T-helper 17 cell (primary cell): ENCODE measurements at regions not wholly inside any gene's neighbourhood (a gene's known extent, or its start where the extent isn't known, plus 50 kb on each side); places are given as distances from the start of the nearest gene placed in this dataset.

Experiments used
- ATAC-seq: fragments of 150-1000 bp; cut with Tn5 transposase; 2 replicates; pipeline ENCODE4 v1.10.0; 2021; ENCODE audit warnings: mild to moderate bottlenecking, moderate library complexity
- DNase-seq, 3 donors: peaks; one replicate each; pipeline versions ENCODE4 v3.0.0 to v3.0.0-alpha.2; 2020 to 2021
- H3K9me3 ChIP-seq: one replicate; pipeline ENCODE4 v1.7.0; 2013; ENCODE audit warnings: low read length, mild to moderate bottlenecking; ENCODE audit not compliant: control insufficient read depth, poor library complexity, severe bottlenecking
- H3K27ac Mint-ChIP-seq: one replicate; pipeline ENCODE4 v1.8.0; 2022; ENCODE audit warnings: mild to moderate bottlenecking, moderate library complexity, mixed read lengths
- H3K27me3 Mint-ChIP-seq: one replicate; pipeline ENCODE4 v1.8.0; 2022; ENCODE audit warnings: mixed read lengths
- H3K36me3 Mint-ChIP-seq: one replicate; pipeline ENCODE4 v1.8.0; 2022; ENCODE audit warnings: low read depth, mixed read lengths
- H3K4me1 Mint-ChIP-seq: one replicate; pipeline ENCODE4 v1.8.0; 2022; ENCODE audit warnings: mild to moderate bottlenecking, mixed read lengths
- H3K4me3 Mint-ChIP-seq: one replicate; pipeline ENCODE4 v1.8.0; 2022; ENCODE audit warnings: mild to moderate bottlenecking, moderate library complexity, mixed read lengths

DNA sequence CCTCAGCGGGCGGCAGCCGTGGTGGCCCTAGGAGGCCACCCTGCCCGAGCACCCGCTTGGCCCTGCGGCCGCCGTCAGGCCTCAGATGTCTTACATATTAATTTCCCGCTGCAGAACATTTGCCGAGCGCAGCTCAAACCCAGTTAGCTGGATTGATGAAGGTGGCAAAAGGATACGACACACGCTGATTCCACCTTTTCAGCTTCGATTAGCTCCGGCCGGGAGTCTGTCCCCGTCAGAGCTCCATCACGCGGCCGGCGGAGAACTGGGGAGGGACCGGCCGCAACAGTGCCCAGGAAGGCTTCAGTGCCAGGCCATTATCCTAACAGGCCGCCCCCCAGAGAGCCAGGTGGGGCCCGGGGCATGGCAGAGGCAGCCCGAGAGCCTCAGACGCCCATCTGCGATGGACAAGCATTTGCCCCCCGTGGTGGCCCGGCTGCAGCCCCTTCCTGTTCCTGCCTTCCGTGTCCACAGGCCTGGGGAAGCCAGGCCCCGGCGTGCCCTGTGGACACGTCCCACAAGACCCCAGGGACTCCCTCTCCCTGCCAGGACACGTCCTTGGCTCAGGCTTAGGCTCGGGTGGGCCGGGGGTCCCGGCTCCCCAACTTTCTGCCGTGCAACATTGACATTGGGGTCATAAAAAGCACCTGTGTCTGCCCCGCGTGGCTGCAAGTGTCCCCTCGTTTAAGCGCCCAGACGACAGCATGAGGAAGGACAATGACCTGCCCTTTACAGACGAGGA is 133.8 kb upstream of the NKX1-1 start:
- no peak for ATAC-seq
- Mint-ChIP-seq H3K4me1 (peaks cover 6% of the 10 kb centered on the region), H3K27me3 (peaks cover 6% of the 10 kb centered on the region), H3K36me3 (peaks cover 3% of the 10 kb centered on the region), H3K4me3 (no peak overlapping the region), H3K27ac (no peak overlapping the region)
- no peak for DNase-seq
- no peaks in the 10 kb centered on the region for H3K9me3 ChIP-seq

DNA sequence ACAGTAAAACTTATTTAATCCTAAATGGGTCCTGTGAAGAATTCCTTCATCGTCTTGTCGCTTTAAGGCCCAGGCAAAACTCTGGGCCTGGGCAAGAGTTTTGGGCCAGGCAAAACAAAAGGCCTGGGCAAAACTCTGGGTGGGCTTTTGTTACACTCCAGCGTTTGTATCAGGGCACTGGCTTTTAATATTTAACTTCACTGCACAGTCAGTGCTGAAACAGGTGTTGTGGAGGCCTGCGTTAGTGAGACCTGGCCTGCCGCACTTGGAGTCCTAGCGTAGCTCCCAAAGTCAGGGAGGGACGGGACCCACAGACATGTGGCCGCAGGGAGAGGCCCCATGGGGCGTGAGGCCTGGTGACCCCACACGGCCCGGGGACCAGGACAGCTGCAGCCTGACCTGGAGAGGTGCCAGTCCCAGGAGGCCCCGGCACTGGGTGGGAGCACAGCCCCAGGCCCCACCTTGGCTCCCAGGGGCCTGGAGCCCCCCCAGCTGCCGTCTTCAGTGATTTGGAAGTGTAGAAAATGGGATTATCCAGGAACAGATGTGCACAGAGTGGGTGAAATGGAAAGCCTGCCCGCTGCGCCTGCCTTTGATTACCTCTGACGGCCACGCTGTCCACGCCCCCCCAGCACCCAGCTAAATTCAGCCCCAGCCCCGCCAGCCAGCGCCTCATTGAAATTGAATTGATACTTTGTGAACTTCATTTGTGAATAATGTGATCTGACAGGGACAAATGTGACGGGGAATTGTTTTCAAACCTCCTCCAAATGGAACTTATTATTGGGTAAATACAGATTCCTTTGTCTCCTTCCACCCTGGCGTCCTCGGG is 132.9 kb upstream of the NKX1-1 start:
- Mint-ChIP-seq H3K4me1 (peaks cover 2% of the 10 kb centered on the region), H3K4me3 (no peak overlapping the region), H3K27me3 (peaks cover 8% of the 10 kb centered on the region), H3K27ac (no peak overlapping the region), H3K36me3 (peaks cover 3% of the 10 kb centered on the region)
- ATAC-seq (no peak), DNase-seq (no peak)
- no peaks in the 10 kb centered on the region for H3K9me3 ChIP-seq

DNA sequence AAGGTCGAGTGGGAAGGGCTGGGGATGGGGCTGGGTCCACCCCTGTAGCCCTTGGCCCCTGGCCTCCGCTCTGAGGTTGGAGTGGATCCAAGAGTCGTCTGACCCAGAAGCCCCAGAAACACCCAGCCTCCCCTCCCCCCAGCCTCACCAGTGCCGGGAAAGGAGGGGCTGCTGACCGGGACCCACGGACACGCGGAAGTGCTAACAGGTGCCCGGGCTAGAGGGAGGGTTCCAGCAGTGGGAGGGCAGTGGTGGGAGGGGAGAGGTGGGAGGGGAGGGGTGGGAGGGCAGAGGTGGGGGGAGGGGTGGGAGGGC is 131.8 kb upstream of the NKX1-1 start:
- ATAC-seq, result no peak
- no peaks in the 10 kb centered on the region for H3K4me1 Mint-ChIP-seq
- no peaks in the 10 kb centered on the region for H3K9me3 ChIP-seq

DNA sequence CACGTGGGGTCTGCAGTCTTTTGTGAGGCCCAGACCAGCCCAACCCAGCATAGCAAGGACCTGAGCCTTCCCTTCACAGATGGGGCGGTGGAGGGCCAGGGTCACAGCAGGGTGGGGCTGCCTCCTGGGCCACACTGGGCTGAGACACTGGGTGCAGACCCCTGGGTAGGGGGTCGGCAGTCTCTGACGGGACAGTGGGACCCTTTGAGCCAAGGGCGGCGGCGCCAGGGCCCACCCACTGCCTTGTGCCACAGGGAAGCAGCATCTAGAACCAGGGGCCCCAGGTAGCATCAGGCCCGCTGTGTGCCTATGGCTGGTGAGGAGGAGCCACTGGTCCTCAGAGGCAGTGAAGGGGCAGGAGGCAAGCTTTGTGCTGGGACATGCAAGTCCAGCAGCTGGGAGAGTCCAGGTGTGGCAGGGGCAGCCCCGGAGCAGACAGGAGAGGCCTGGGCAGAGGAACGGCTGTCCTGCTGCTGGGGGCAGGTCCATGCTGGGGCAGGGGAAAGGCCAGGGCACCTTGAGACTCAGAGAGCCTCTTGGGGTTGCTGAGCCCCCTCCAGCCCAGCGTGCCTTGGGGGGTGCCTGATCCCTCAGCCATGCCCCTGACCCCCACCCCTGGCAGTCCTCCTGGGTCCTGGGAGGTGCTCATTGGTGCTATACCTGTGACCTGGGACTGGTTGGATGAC is 131.3 kb upstream of the NKX1-1 start:
- Mint-ChIP-seq H3K4me1 (no peaks in the 10 kb centered on the region), H3K27ac (no peak overlapping the region), H3K27me3 (peaks cover 18% of the 10 kb centered on the region), H3K36me3 (peaks cover 3% of the 10 kb centered on the region), H3K4me3 (no peak overlapping the region)
- H3K9me3 ChIP-seq, result no peaks in the 10 kb centered on the region
- ATAC-seq, result no peak
- DNase-seq, result no peak

More for the DNA sequence above, 131.8 kb upstream of the NKX1-1 start:
- no peak for DNase-seq
- Mint-ChIP-seq H3K4me3 (no peak overlapping the region), H3K27me3 (peaks cover 18% of the 10 kb centered on the region), H3K36me3 (peaks cover 3% of the 10 kb centered on the region), H3K27ac (no peak overlapping the region)

DNA sequence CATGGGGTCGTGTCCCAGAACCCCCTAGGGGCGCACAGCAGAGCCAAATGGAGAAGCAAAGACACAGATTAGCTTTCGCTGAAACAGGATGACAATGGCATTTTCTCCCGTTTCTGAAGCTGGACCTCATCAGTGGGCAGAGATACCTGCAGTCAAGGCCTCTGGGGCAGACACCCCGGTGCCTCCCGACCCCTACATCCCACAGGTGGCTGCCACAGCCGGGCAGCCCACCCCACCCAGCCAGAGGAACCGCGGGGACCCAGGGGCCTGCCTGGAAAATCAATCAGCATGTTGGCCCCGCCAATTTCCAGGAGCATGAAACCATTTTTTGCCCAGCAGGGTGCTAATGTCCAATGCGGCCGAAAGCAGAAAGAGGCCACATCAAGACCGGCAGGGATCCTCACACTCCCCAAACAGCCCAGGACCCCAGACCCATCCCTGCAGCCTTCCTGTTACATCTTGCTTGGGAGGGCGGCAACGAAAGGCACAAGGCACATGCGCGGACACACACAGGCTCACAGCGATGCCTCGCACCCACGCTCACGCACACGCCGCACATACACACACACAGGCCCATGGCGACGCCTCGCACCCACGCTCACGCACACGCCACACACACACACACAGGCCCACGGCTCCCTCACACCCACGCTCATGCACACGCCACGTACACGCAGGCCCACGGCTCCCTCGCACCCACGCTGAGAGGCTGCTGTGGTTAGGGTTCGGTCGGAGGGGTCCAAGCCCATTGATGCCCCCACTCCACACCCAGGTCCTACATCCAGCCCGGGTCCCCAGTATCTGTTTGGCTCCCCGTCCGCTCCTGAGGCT is 130.6 kb upstream of the NKX1-1 start:
- no peak overlapping the region for H3K4me3 Mint-ChIP-seq
- H3K27ac Mint-ChIP-seq, result no peak overlapping the region
- ATAC-seq (no peak), DNase-seq (no peak)
- no peaks in the 10 kb centered on the region for H3K36me3 Mint-ChIP-seq
- no peaks in the 10 kb centered on the region for H3K4me1 Mint-ChIP-seq
- H3K27me3 Mint-ChIP-seq, result peaks cover 13% of the 10 kb centered on the region
- no peaks in the 10 kb centered on the region for H3K9me3 ChIP-seq

DNA sequence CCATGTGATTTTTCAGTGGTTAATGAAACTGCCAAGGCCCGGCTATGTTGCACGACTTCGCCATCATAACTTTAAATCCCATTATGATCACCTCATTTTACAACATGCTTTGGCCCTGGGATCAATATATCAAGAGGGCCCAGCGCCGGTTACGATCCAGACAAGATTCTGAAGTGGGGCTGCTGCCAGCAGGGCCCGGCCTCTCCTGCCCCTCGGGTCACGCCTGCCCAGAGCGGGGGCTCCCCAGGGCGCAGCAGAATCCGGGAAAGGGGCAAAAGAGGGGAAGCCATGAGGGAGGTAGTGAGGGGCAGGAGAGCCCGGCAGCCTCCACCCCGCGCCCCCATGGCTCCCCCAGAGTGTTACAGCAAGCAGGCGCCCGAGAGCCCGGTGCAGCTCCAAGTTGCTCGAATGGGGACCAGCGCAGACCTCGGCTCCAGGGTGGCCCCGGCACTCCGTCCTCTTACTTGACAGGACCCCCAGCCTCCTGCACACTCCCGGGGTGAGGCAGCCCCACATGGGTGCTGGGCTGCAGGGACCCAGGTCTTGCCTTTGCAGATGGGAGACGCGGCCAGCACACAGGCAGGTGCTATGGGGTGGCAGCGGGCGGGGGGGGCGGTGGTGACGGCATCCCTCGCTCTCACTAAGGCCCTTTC is 129.8 kb upstream of the NKX1-1 start:
- H3K27ac Mint-ChIP-seq, result no peak overlapping the region
- no peak overlapping the region for H3K4me3 Mint-ChIP-seq
- peaks cover 13% of the 10 kb centered on the region for H3K27me3 Mint-ChIP-seq
- DNase-seq, result no peak
- no peaks in the 10 kb centered on the region for H3K9me3 ChIP-seq
- no peaks in the 10 kb centered on the region for H3K4me1 Mint-ChIP-seq
- ATAC-seq, result no peak
- H3K36me3 Mint-ChIP-seq, result no peaks in the 10 kb centered on the region

DNA sequence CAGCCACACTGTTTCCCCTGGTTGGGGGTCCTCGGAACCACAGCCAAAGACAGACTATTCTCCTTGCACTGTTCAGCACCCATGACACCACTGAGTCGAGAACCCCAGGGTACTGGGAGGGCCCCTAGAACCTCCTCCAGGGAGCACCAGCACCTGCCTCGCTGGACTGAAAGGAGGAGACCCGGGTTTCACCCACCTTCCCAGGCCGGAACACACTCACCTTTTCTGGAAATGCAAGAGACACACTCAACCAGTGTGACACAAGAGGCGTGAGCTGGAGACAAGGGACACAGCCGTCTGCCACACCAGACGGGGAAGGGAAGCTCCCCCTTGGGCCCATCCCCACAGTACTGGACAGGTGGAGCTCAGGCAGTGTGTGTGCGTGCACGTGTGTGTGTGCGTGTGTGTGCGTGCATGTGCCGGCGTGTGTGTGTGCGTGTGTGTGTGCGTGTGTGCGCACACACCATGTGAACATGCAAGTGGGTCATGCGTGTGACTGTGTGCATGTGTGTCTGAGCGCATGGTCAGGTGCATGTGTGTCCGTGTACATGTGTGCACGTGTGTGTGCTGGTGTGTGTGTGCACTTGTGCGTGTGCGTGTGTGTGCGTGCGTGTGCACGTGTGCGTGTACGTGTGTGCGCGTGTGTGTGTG is 128.8 kb upstream of the NKX1-1 start:
- H3K4me3 Mint-ChIP-seq, result no peak overlapping the region
- H3K27me3 Mint-ChIP-seq, result peaks cover 17% of the 10 kb centered on the region
- no peak overlapping the region for H3K27ac Mint-ChIP-seq
- H3K36me3 Mint-ChIP-seq, result no peaks in the 10 kb centered on the region
- ATAC-seq (no peak), DNase-seq (no peak)
- no peaks in the 10 kb centered on the region for H3K9me3 ChIP-seq
- H3K4me1 Mint-ChIP-seq, result no peaks in the 10 kb centered on the region

DNA sequence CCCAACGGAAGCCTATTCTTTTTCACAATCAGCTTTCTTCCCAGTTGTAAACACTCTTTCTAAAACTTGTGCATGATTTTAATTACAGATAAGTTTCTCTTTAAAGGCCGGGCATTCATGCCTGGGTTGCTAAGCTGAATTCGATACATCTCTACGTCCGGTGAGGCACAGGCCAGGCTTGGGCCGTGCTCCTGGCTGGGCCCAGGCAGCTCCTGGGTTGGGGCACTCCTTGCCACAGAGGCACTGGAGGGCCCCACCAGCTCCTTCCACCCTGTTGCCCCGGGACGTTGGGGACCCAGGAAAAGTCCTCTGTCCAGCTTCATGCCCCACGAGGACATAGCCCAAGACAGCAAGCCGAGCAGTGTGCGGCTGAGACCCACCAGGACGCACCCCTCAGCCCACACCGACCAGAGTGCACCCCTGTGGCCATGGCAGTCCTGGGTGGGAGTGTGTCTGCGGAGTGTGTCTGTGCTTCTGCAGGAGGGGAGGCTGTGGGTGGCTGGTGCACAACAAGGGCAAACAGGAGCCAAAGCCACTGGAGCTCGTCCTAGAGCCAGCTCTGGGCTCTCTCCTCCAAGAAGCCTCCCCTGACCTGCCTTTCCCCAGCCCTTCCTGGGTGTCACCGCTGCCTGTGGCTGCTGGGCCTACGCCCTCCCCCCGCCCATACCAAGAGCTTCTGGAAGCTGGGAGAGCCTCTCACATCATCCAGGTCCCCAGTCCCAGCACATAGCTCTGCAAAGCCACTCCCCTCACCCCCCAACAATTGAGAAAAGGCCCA is 128.0 kb upstream of the NKX1-1 start:
- DNase-seq (no peak), ATAC-seq (no peak)
- peaks cover 21% of the 10 kb centered on the region for H3K27me3 Mint-ChIP-seq
- no peaks in the 10 kb centered on the region for H3K9me3 ChIP-seq
- H3K4me1 Mint-ChIP-seq, result no peaks in the 10 kb centered on the region
- H3K4me3 Mint-ChIP-seq, result no peak overlapping the region
- H3K27ac Mint-ChIP-seq, result no peak overlapping the region
- no peaks in the 10 kb centered on the region for H3K36me3 Mint-ChIP-seq

DNA sequence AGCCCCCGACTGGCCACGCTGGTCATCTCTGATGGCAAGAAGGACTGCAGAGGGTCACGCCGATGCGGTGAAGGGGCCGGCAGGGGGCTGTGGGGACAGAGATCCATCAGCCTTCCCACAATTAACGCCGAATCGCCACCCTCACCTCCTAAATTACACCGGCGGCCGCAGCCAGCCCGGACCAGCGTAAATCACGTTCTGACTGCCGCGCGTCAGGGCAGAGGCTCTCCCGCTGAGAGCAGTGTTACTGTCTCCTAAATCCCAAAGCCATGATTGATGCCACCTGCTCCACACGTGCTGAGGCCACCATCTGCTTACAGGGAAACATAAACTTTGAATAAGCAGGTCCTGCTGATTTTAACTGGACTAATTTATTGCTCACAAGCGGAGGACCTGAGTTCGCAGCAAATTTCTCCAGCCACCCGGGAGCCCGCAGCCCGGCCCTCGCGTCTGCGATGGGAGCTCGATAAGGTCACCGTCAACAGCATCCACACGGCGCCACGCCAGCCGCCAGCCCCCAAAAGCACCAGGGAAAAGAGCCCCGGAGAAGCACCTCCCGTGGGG is 127.3 kb upstream of the NKX1-1 start:
- no peak for DNase-seq
- Mint-ChIP-seq H3K4me1 (no peaks in the 10 kb centered on the region), H3K27me3 (peaks cover 28% of the 10 kb centered on the region), H3K27ac (no peak overlapping the region), H3K4me3 (no peak overlapping the region), H3K36me3 (no peaks in the 10 kb centered on the region)
- no peaks in the 10 kb centered on the region for H3K9me3 ChIP-seq
- no peak for ATAC-seq

DNA sequence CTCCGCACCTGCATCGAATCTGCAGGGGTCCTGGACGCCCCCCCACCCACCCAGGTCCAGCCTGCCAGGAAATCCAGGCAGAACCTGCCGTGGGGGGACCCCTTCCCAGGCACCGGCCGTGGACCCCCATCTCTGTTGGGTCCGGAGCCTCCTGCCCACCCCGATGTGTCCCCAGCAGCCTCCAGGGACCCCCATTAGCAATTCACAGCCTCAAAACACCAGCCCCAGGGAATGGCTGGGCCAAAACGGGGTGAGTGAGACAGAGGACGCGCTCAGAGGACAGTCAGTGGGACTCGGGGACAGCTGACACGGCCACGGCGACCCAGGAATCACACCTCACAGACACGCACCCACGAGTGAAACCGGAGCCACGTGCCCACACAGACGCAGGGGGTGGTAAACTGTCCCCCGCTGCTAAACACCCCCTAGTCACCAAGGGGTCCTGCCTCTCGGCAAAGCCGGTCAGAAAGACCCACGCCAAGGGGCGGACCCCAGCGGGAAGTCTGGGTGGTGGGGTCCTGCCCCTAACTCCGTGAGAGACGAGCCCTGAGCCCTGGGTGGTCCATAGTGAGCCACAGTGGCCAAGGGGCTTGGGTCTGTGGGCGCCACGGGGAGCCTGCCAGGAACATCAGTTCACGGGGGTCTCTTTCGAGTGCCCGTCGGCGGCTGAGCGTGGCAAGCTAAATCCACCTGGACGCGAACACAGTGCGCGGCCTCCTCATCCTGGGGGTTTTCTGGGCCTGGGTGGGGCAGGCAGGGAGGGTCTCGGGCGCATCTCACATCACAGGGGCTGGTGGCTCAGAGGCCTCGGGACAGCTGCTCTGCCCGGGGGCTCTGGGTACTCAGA is 126.5 kb upstream of the NKX1-1 start:
- no peaks in the 10 kb centered on the region for H3K9me3 ChIP-seq
- ATAC-seq (no peak), DNase-seq (peak in 1 of 3 donors; percentile 8)
- Mint-ChIP-seq H3K36me3 (no peaks in the 10 kb centered on the region), H3K27ac (no peak overlapping the region), H3K4me1 (no peaks in the 10 kb centered on the region), H3K4me3 (no peak overlapping the region), H3K27me3 (peaks cover 36% of the 10 kb centered on the region)
